SH-SY5Y (cell line): ENCODE measurements at regions not wholly inside any gene's neighbourhood (a gene's known extent, or its start where the extent isn't known, plus 50 kb on each side); places are given as distances from the start of the nearest gene placed in this dataset.

Experiments used
- GATA2 ChIP-seq: IDR thresholded peaks from 2 replicates; pipeline ENCODE4 v1.6.1; 2011; ENCODE audit warnings: mild to moderate bottlenecking, low read depth, low read length
- GATA3 ChIP-seq: IDR thresholded peaks from 2 replicates; pipeline ENCODE4 v1.6.1; 2011; ENCODE audit warnings: low read depth, mild to moderate bottlenecking, low read length, moderate library complexity

- TF ChIP-seq GATA2 (no peak), GATA3 (no peak)
Measured at GRCh38 chr2:217515615-217516309, 487.0 kb downstream of the TNS1 start.
